C4-2B (cell line): ENCODE measurements at regions not wholly inside any gene's neighbourhood (a gene's known extent, or its start where the extent isn't known, plus 50 kb on each side); places are given as distances from the start of the nearest gene placed in this dataset.

Experiments
- H3K27ac ChIP-seq: fragments of 450-650 bp; 2 replicates; pipeline ENCODE4 v1.5.1; 2017
- CTCF ChIP-seq: fragments of 450-650 bp; conservative IDR thresholded peaks from 2 replicates; pipeline ENCODE4 v1.5.1; 2017; ENCODE audit warnings: mild to moderate bottlenecking
- ZFX ChIP-seq: fragments of 450-650 bp; IDR thresholded peaks from 2 replicates; pipeline ENCODE4 v1.6.1; 2017

DNA sequence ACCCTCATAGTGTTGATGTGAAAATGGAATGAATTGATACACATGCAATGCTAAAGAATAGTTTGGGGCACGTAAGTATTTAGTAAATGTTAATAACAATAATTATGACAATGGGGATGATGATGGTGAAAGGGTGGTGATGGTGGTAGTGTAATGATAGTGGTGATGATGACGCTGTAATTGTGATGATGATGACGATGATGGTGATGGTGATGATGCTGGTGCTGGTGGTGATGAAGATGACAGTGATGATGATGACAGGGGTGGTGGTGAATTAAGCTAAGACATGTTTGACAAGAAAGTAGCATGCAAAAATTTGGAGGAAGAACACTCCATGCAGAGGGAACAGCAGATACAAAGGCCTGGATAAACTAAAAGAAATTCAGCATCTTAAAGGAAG lies 364.4 kb upstream of the API5 start:
- no peak for TF ChIP-seq CTCF
- TF ChIP-seq ZFX, result no peak
- no peak overlapping the region for H3K27ac ChIP-seq

DNA sequence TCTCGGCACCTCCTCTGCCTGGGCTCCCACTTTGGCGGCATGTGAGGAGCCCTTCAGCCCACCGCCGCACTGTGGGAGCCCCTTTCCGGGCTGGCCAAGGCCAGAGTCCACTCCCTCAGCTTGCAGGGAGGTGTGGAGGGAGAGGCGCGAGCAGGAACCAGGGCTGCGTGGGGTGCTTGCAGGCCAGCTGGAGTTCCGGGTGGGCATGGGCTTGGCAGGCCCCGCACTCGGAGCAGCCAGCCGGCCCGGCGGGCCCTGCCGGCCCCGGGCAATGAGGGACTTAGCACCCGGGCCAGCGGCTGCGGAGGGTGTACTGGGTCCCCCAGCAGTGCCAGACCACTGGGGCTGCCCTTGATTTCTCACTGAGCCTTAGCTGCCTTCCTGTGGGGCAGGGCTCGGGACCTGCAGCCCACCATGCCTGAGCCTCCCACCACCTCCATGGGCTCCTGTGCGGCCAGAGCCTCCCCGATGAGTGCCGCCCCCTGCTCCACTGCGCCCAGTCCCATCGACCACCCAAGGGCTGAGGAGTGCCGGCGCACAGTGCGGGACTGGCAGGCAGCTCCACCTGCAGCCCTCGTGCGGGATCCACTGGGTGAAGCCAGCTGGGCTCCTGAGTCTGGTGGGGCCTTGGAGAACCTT lies 361.9 kb upstream of the API5 start:
- peak overlapping the region; percentile 66; the same call in 1 of the 2 replicates for H3K27ac ChIP-seq

GRCh38 chr11:42951266-42951665 lies 360.5 kb upstream of the API5 start:
- H3K27ac ChIP-seq, result peak overlapping the region; percentile 66
- TF ChIP-seq CTCF (no peak), ZFX (no peak)

GRCh38 chr11:42957831-42958230 lies 354.0 kb upstream of the API5 start:
- H3K27ac ChIP-seq, result no peak overlapping the region
- TF ChIP-seq CTCF (no peak), ZFX (no peak)

- no peak overlapping the region for H3K27ac ChIP-seq
- TF ChIP-seq CTCF, result no peak
- TF ChIP-seq ZFX, result no peak
Observed at GRCh38 chr11:42958635-42959034, 353.2 kb upstream of the API5 start.

DNA sequence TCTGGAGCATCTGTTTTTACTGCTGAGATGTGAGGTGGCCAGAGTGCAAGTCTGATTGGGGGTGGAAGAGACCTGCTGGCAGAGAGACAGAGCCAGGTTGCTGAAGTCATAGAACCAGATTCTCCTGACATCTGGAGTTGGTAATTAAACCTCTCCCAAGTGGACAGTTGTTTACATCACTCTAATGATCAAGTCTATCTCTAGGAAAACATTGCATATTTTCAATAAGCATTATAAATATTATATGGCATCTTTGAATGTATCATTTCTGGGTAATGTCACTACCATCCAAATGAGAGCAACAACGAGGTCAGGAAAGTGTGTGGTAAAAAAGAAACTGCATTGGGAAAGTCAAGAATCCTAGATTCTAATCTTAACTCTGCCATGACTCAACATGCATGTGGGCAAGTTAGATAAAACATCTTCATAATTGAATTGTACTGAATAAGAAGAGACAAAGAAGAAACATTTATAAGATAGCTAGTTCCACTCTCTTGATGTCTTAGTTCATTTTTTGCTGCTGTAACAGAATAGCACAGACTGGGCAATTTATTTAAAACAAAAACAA lies 351.2 kb upstream of the API5 start:
- TF ChIP-seq CTCF (no peak), ZFX (no peak)

DNA sequence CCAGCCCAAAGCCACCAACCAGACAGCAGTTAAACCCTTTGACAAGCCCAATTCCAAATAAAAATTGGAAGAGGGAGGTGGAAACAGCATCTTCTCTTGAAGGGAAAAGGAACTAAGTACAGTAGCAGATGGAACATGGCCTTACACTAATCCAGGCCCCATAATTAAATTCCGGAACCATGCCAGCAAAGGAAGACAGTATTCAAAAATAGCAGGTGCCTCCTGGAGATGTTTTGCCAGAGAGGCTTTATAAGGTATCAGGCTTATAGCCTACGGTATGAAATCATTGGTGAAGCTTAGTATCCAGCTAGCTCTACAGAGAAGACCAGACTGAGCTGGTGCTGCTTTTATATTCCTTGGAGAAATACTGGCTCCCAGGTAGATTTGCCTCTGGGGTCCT lies 344.1 kb upstream of the API5 start:
- no peak for TF ChIP-seq ZFX
- TF ChIP-seq CTCF, result no peak
- H3K27ac ChIP-seq, result no peak overlapping the region

More for the DNA sequence above, 351.2 kb upstream of the API5 start:
- H3K27ac ChIP-seq, result no peak overlapping the region

DNA sequence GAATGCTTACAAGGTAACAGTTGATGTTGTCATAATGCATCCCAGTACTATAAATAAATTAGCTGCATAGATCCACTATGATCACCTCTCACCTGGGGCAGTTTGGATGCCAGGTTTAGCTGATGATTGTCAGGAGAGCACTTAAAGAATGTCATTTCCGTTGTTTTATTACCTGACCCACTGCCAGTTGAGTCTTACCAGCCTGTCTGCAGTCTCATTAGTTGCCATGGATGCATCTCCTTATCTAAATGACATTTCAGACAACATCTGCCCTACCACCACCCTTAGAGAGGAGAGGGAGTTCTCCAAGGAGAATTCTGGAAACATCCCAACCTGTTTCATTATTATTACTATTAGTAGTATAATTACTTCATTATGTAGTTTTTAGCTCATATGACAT lies 339.1 kb upstream of the API5 start:
- no peak for TF ChIP-seq ZFX
- TF ChIP-seq CTCF, result no peak
- H3K27ac ChIP-seq, result no peak overlapping the region
